Activated CD4-positive, alpha-beta T cell treated with anti-CD3 and anti-CD28 coated beads, Interleukin-2, amount 10 ng/mL, durations not matched to agents 7 days and 5 days (primary cell): ENCODE measurements at regions not wholly inside any gene's neighbourhood (a gene's known extent, or its start where the extent isn't known, plus 50 kb on each side); places are given as distances from the start of the nearest gene placed in this dataset.

ENCODE experiments used
- CTCF ChIA-PET: fragments of 350-600 bp; sonication (Branson Sonifier 250); formaldehyde crosslinking; loops from one replicate; lab custom pipeline; 2021; ENCODE audit warnings: antibody characterized with exemption; lab: Charles Lee
- POLR2A ChIA-PET: fragments of 350-600 bp; sonication (Branson Sonifier 250); formaldehyde crosslinking; loops from one replicate; lab custom pipeline; 2021; ENCODE audit warnings: antibody characterized with exemption; lab: Charles Lee
- DNase-seq: peaks from one replicate; pipeline ENCODE4 v3.0.0-alpha.2; 2020
- H3K27ac Mint-ChIP-seq: one replicate; pipeline ENCODE4 v1.8.0; 2021; ENCODE audit warnings: mild to moderate bottlenecking, moderate library complexity, mixed read lengths
- H3K27me3 Mint-ChIP-seq: one replicate; pipeline ENCODE4 v1.8.0; 2021; ENCODE audit warnings: mixed read lengths
- H3K36me3 Mint-ChIP-seq: one replicate; pipeline ENCODE4 v1.8.0; 2021; ENCODE audit warnings: low read depth, mixed read lengths
- H3K4me1 Mint-ChIP-seq: one replicate; pipeline ENCODE4 v1.8.0; 2021; ENCODE audit warnings: mixed read lengths
- H3K4me3 Mint-ChIP-seq: one replicate; pipeline ENCODE4 v1.8.0; 2021; ENCODE audit warnings: mild to moderate bottlenecking, moderate library complexity, mixed read lengths
- H3K9me3 Mint-ChIP-seq: one replicate; pipeline ENCODE4 v1.8.0; 2021; ENCODE audit warnings: mixed read lengths

- ChIA-PET POLR2A (no interaction called here), CTCF (no interaction called here)
- Mint-ChIP-seq H3K9me3 (peaks cover 2% of the 10 kb centered on the region), H3K27me3 (no peaks in the 10 kb centered on the region), H3K4me3 (no peak overlapping the region), H3K4me1 (no peaks in the 10 kb centered on the region), H3K36me3 (no peaks in the 10 kb centered on the region), H3K27ac (no peak overlapping the region)
- no peak for DNase-seq
Observed at GRCh38 chr4:19408490-19408889, 843.2 kb upstream of the SLIT2 start.

GRCh38 chr4:19406789-19407188 lies 844.9 kb upstream of the SLIT2 start:
- Mint-ChIP-seq H3K4me3 (no peak overlapping the region), H3K9me3 (peaks cover 4% of the 10 kb centered on the region), H3K36me3 (no peaks in the 10 kb centered on the region), H3K27me3 (no peaks in the 10 kb centered on the region), H3K4me1 (no peaks in the 10 kb centered on the region), H3K27ac (no peak overlapping the region)
- no peak for DNase-seq
- POLR2A ChIA-PET = no interaction called here
- CTCF ChIA-PET = no interaction called here

DNA sequence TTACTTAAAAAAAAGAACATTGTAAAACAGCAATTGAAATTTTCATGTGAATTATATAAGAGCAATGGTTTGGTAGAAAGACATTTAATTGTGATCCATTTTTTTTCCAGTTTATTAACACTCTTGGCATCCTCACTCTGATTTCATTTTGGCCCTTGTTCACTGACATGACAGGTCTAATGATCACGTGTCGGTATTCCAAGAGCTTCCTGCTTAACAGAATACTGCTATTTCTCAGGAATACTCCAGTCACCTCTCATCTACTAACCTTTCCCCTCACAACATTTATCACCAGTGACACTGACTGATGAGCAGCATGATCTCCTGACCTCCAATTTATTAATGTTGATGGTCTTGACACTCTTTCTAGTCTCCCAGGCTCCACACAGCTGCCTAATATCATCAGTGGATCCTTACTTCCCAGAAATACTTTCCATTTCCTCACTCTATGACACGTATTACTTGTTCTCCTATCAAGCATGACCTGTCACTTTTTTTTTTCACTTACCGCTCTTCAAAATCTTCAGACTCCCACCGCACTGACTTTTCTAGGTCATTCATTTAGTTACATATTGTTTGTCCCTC lies 847.8 kb upstream of the SLIT2 start:
- H3K9me3 Mint-ChIP-seq = peaks cover 4% of the 10 kb centered on the region
- ChIA-PET POLR2A (no interaction called here), CTCF (no interaction called here)
- no peak overlapping the region for H3K4me3 Mint-ChIP-seq
- no peak overlapping the region for H3K27ac Mint-ChIP-seq
- H3K36me3 Mint-ChIP-seq = no peaks in the 10 kb centered on the region
- no peaks in the 10 kb centered on the region for H3K4me1 Mint-ChIP-seq
- no peaks in the 10 kb centered on the region for H3K27me3 Mint-ChIP-seq
- DNase-seq = no peak

DNA sequence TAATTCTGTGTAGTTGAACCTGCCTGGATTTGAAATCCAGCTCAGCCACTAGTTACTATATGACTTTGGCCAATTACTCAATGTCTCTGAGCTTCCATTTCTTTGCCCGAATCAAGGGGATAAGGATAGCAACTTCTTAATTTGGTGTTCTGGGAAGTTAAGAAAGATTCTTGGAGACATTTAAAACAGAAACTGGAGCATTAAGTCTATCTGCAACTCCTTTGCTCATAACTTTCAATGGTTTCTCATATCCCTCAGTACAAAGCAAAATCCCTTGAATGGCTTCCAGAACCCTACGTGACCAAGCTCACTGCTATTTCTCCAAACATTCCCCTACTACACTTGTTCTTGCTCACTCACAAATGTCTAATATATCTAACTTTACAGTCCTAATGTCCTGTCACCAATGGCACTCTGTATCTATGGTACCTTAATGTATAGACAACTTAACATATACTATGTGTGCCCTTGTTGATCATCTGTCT lies 849.1 kb upstream of the SLIT2 start:
- no peak overlapping the region for H3K4me3 Mint-ChIP-seq
- peaks cover 4% of the 10 kb centered on the region for H3K9me3 Mint-ChIP-seq
- H3K27me3 Mint-ChIP-seq = no peaks in the 10 kb centered on the region
- H3K27ac Mint-ChIP-seq = no peak overlapping the region
- no peaks in the 10 kb centered on the region for H3K36me3 Mint-ChIP-seq
- ChIA-PET CTCF (no interaction called here), POLR2A (no interaction called here)
- no peaks in the 10 kb centered on the region for H3K4me1 Mint-ChIP-seq
- no peak for DNase-seq

DNA sequence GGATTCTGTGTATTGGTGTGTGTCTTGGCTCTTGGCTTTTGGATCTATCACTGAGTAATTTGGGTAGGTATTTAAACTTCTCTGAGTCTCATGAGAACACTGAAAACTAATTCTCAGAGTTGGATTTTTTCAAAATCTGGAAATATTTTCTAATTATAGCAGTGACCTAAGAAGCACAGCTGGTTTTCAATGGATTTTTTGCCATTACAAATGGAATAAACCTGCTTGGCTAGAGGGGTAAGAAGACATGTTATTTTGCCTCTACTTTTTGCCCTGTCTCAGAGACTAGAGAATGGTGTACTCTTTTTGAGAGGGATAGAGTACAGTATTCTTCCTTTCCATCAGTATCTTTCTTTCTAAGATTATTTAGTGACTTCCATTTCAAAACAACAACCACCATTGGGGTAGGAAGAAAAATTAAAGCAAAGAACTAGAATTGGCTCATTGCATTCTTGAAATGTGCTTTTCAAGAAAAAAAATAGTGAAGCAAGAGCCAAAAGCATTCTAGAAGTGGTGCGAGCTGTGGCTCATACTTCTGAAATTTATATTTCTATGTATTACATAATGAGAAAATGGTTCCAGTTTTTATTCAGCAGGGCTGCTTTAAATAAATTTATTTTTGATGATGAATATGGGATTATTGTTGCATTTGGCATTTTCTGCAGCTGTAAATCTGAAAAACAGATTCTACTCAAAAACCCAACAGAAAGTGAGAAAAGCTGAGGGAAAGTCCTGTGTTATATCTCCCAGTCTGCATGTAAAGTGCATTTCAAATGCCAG lies 850.2 kb upstream of the SLIT2 start:
- Mint-ChIP-seq H3K27me3 (no peaks in the 10 kb centered on the region), H3K4me3 (no peak overlapping the region), H3K27ac (no peak overlapping the region), H3K36me3 (no peaks in the 10 kb centered on the region), H3K4me1 (no peaks in the 10 kb centered on the region), H3K9me3 (peaks cover 4% of the 10 kb centered on the region)
- DNase-seq = no peak
- CTCF ChIA-PET = no interaction called here
- POLR2A ChIA-PET = no interaction called here

DNA sequence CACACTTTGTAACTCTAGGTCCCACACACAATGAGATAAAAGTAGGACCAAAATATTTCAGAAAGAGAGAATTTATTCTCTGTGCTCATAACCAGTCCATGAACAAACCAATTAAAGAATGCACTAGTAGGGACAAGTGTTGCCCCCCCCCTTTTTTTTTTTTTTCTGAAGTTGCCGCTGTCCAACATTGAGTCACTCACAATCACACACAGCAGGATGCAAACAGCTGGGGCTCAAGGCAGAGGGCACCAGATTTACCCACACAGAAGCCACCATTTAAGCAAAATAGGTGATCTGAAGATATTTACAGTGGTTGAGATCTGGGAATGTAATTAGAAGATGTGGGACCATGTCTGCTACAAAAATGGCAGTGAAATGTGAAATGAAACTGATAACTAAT lies 850.9 kb upstream of the SLIT2 start:
- DNase-seq = no peak
- POLR2A ChIA-PET = no interaction called here
- CTCF ChIA-PET = no interaction called here
- no peak overlapping the region for H3K27ac Mint-ChIP-seq
- peaks cover 4% of the 10 kb centered on the region for H3K9me3 Mint-ChIP-seq
- H3K4me3 Mint-ChIP-seq = no peak overlapping the region
- H3K4me1 Mint-ChIP-seq = no peaks in the 10 kb centered on the region
- H3K27me3 Mint-ChIP-seq = no peaks in the 10 kb centered on the region
- H3K36me3 Mint-ChIP-seq = no peaks in the 10 kb centered on the region

DNA sequence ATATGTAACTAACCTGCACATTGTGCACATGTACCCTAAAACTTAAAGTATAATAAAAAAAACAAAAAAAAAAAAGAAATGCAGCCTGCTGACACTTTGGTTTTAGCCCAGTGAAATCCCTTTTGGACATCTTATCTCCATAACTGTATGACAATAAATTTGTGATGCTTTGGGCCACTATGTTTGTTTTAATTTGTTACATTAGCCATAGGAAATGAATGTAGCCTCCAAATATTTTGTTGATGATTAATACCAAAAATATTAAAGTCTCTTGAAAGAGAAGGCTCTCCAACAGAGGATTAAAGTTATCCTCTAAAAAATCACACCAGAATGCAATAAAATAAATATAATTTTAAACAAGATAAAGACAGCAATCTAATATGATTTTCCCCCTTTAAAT lies 852.7 kb upstream of the SLIT2 start:
- DNase-seq = no peak
- CTCF ChIA-PET = no interaction called here
- H3K4me1 Mint-ChIP-seq = no peaks in the 10 kb centered on the region
- no peaks in the 10 kb centered on the region for H3K27me3 Mint-ChIP-seq
- H3K27ac Mint-ChIP-seq = no peak overlapping the region
- peaks cover 2% of the 10 kb centered on the region for H3K9me3 Mint-ChIP-seq
- H3K36me3 Mint-ChIP-seq = no peaks in the 10 kb centered on the region
- H3K4me3 Mint-ChIP-seq = no peak overlapping the region
- POLR2A ChIA-PET = no interaction called here

GRCh38 chr4:19386786-19387185 lies 864.9 kb upstream of the SLIT2 start:
- Mint-ChIP-seq H3K27ac (no peak overlapping the region), H3K9me3 (peaks cover 11% of the 10 kb centered on the region), H3K36me3 (no peaks in the 10 kb centered on the region), H3K4me3 (no peak overlapping the region), H3K4me1 (no peaks in the 10 kb centered on the region), H3K27me3 (no peaks in the 10 kb centered on the region)
- POLR2A ChIA-PET = no interaction called here
- CTCF ChIA-PET = no interaction called here
- no peak for DNase-seq

- no peak overlapping the region for H3K4me3 Mint-ChIP-seq
- CTCF ChIA-PET = no interaction called here
- no peak for DNase-seq
- POLR2A ChIA-PET = no interaction called here
- H3K27me3 Mint-ChIP-seq = no peaks in the 10 kb centered on the region
- H3K36me3 Mint-ChIP-seq = no peaks in the 10 kb centered on the region
- H3K9me3 Mint-ChIP-seq = peaks cover 14% of the 10 kb centered on the region
- H3K27ac Mint-ChIP-seq = no peak overlapping the region
- H3K4me1 Mint-ChIP-seq = no peaks in the 10 kb centered on the region
Observed at GRCh38 chr4:19382993-19383756, 868.5 kb upstream of the SLIT2 start.

DNA sequence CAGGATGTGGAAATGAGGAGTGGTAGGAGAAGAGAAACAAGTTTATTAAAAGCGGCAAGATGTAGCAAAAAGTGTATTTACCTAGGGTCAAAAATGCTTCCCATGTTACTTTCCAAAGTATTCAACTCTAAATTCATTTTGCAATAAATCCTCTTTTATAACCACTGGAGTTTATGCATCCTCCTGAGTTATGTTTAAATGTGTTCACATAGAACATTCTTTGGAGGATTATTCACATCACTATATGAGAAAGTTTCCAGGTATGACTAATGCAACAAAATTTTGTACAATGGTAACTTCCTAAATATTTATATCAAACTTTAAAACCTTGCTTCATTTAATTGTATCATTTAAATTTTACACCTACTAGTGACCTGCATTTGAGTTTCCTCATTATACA lies 870.6 kb upstream of the SLIT2 start:
- CTCF ChIA-PET = no interaction called here
- H3K4me3 Mint-ChIP-seq = no peak overlapping the region
- H3K27ac Mint-ChIP-seq = no peak overlapping the region
- no peaks in the 10 kb centered on the region for H3K27me3 Mint-ChIP-seq
- DNase-seq = no peak
- peaks cover 9% of the 10 kb centered on the region for H3K9me3 Mint-ChIP-seq
- POLR2A ChIA-PET = no interaction called here
- no peaks in the 10 kb centered on the region for H3K36me3 Mint-ChIP-seq
- no peaks in the 10 kb centered on the region for H3K4me1 Mint-ChIP-seq

GRCh38 chr4:19380600-19380999 lies 871.1 kb upstream of the SLIT2 start:
- Mint-ChIP-seq H3K4me3 (no peak overlapping the region), H3K9me3 (peaks cover 9% of the 10 kb centered on the region), H3K36me3 (no peaks in the 10 kb centered on the region), H3K27me3 (no peaks in the 10 kb centered on the region), H3K27ac (no peak overlapping the region), H3K4me1 (no peaks in the 10 kb centered on the region)
- ChIA-PET CTCF (no interaction called here), POLR2A (no interaction called here)
- no peak for DNase-seq

GRCh38 chr4:19379191-19379708 lies 872.5 kb upstream of the SLIT2 start:
- no peaks in the 10 kb centered on the region for H3K4me1 Mint-ChIP-seq
- H3K27me3 Mint-ChIP-seq = no peaks in the 10 kb centered on the region
- H3K9me3 Mint-ChIP-seq = peaks cover 6% of the 10 kb centered on the region
- H3K27ac Mint-ChIP-seq = no peak overlapping the region
- H3K4me3 Mint-ChIP-seq = no peak overlapping the region
- no peaks in the 10 kb centered on the region for H3K36me3 Mint-ChIP-seq
- CTCF ChIA-PET = no interaction called here
- DNase-seq = no peak
- POLR2A ChIA-PET = no interaction called here

DNA sequence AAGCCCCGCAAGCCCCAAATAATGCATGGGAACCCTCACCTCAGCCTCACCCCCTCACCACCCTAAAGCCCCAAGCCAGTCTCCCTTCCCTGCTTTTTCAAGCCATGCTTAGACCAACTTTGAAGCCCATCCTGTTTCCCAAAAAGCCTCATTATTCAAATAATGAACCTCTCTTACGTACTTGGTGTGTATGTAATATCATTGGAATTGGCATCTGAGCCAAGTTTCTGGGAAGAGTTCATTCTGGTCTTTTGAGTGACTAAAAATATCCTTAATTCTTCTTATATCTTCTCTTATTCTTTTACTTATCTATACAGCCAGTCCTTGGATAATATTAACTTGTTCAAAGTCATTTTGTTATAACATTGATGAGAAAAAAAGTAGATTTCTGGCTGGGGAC lies 875.8 kb upstream of the SLIT2 start:
- POLR2A ChIA-PET = no interaction called here
- Mint-ChIP-seq H3K9me3 (peaks cover 2% of the 10 kb centered on the region), H3K4me1 (no peaks in the 10 kb centered on the region), H3K27me3 (no peaks in the 10 kb centered on the region), H3K27ac (no peak overlapping the region), H3K36me3 (no peaks in the 10 kb centered on the region), H3K4me3 (no peak overlapping the region)
- CTCF ChIA-PET = no interaction called here
- DNase-seq = no peak
